Endodermal cell (in vitro differentiated cells): ENCODE measurements at regions not wholly inside any gene's neighbourhood (a gene's known extent, or its start where the extent isn't known, plus 50 kb on each side); places are given as distances from the start of the nearest gene placed in this dataset.

Source experiments
- DNase-seq: peaks from one replicate; pipeline ENCODE4 v3.0.0-alpha.2; 2017
- H3K27ac ChIP-seq: 2 replicates; pipeline ENCODE4 v1.5.1; 2013; ENCODE audit warnings: mild to moderate bottlenecking, low read depth, low read length, moderate library complexity
- H3K27me3 ChIP-seq: 2 replicates; pipeline ENCODE4 v1.6.1; 2013; ENCODE audit warnings: mild to moderate bottlenecking, low read length, moderate library complexity; ENCODE audit not compliant: insufficient read depth, control insufficient read depth, poor library complexity, severe bottlenecking
- H3K36me3 ChIP-seq: 2 replicates; pipeline ENCODE4 v1.7.0; 2013; ENCODE audit warnings: mild to moderate bottlenecking, low read length, moderate library complexity; ENCODE audit not compliant: control insufficient read depth, insufficient read depth
- H3K4me1 ChIP-seq: one replicate; pipeline ENCODE4 v1.7.0; 2013; ENCODE audit warnings: low read length; ENCODE audit not compliant: control insufficient read depth, insufficient read depth
- H3K4me3 ChIP-seq: 2 replicates; pipeline ENCODE4 v1.5.1; 2013; ENCODE audit warnings: mild to moderate bottlenecking, low read length, moderate library complexity
- H3K9ac ChIP-seq: 2 replicates; pipeline ENCODE4 v1.6.1; 2013; ENCODE audit warnings: mild to moderate bottlenecking, low read length, moderate library complexity; ENCODE audit not compliant: poor library complexity, severe bottlenecking; ENCODE audit errors: extremely low read depth
- H3K9me3 ChIP-seq: 2 replicates; pipeline ENCODE4 v1.6.1; 2013; ENCODE audit warnings: mild to moderate bottlenecking, low read length, moderate library complexity; ENCODE audit not compliant: control insufficient read depth
- H3K27ac Mint-ChIP-seq: 2 replicates; pipeline ENCODE4 v1.8.0; 2020; ENCODE audit warnings: mixed read lengths
- H3K27me3 Mint-ChIP-seq: 2 replicates; pipeline ENCODE4 v1.8.0; 2021; ENCODE audit warnings: mild to moderate bottlenecking, mixed read lengths; ENCODE audit not compliant: insufficient read depth
- H3K36me3 Mint-ChIP-seq: 2 replicates; pipeline ENCODE4 v1.8.0; 2020; ENCODE audit warnings: low read depth, mixed read lengths
- H3K4me1 Mint-ChIP-seq: 2 replicates; pipeline ENCODE4 v1.8.0; 2020; ENCODE audit warnings: mixed read lengths
- H3K4me3 Mint-ChIP-seq: 2 replicates; pipeline ENCODE4 v1.8.0; 2020; ENCODE audit warnings: mild to moderate bottlenecking, moderate library complexity, mixed read lengths
- H3K9me3 Mint-ChIP-seq: 2 replicates; pipeline ENCODE4 v1.8.0; 2020; ENCODE audit warnings: mild to moderate bottlenecking, mixed read lengths
- CTCF ChIP-seq: fragments of 200-600 bp; sonication (generic); conservative IDR thresholded peaks from 2 replicates; pipeline ENCODE4 v1.5.0; 2021; ENCODE audit warnings: antibody characterized with exemption, mild to moderate bottlenecking
- WGBS, 2 experiments: methylation state at CpG; one replicate each; pipeline versions ENCODE4 v1.1.5 to v1.1.7; 2013; ENCODE audit warnings: missing lambda C conversion rate in 2 of 2, mixed read lengths in 1 of 2; ENCODE audit not compliant: insufficient coverage in 1 of 2, insufficient read length in 1 of 2; 5-methylcytosine and 5-hydroxymethylcytosine counted together

GRCh38 chr4:178233906-178234305 lies 791.7 kb upstream of the AGA start:
- peaks cover 20% of the 10 kb centered on the region for H3K9me3 ChIP-seq
- Mint-ChIP-seq H3K9me3 (peaks cover 62% of the 10 kb centered on the region), H3K27ac (no peak overlapping the region), H3K4me1 (no peaks in the 10 kb centered on the region), H3K27me3 (no peaks in the 10 kb centered on the region), H3K36me3 (peaks cover 4% of the 10 kb centered on the region), H3K4me3 (no peak overlapping the region)
- no peak for DNase-seq
- no peak overlapping the region for H3K9ac ChIP-seq
- TF ChIP-seq CTCF: no peak
- H3K36me3 ChIP-seq: no peaks in the 10 kb centered on the region
- no peak overlapping the region for H3K4me3 ChIP-seq
- H3K4me1 ChIP-seq: no peaks in the 10 kb centered on the region
- no peak overlapping the region for H3K27ac ChIP-seq
- no peaks in the 10 kb centered on the region for H3K27me3 ChIP-seq

- H3K4me1 Mint-ChIP-seq: no peaks in the 10 kb centered on the region
- H3K9me3 Mint-ChIP-seq: peaks cover 17% of the 10 kb centered on the region
- Histone ChIP-seq H3K4me1 (no peaks in the 10 kb centered on the region), H3K4me3 (no peak overlapping the region), H3K27me3 (no peaks in the 10 kb centered on the region), H3K27ac (no peak overlapping the region), H3K36me3 (no peaks in the 10 kb centered on the region), H3K9me3 (no peaks in the 10 kb centered on the region), H3K9ac (no peak overlapping the region)
- no peak for DNase-seq
- no peaks in the 10 kb centered on the region for H3K36me3 Mint-ChIP-seq
- H3K27ac Mint-ChIP-seq: no peak overlapping the region
- H3K27me3 Mint-ChIP-seq: no peaks in the 10 kb centered on the region
- WGBS, 2 experiments: 89 to 95% methylated on average over 3 to 9 of the region's 9 CpGs
- H3K4me3 Mint-ChIP-seq: no peak overlapping the region
- no peak for TF ChIP-seq CTCF
Observed at GRCh38 chr4:178240891-178241290, 798.7 kb upstream of the AGA start.

GRCh38 chr4:178241601-178242118 lies 799.4 kb upstream of the AGA start:
- Mint-ChIP-seq H3K36me3 (no peaks in the 10 kb centered on the region), H3K9me3 (peaks cover 10% of the 10 kb centered on the region), H3K27ac (no peak overlapping the region), H3K4me3 (no peak overlapping the region), H3K27me3 (no peaks in the 10 kb centered on the region), H3K4me1 (no peaks in the 10 kb centered on the region)
- H3K4me3 ChIP-seq: no peak overlapping the region
- H3K9ac ChIP-seq: no peak overlapping the region
- no peak overlapping the region for H3K27ac ChIP-seq
- TF ChIP-seq CTCF: no peak
- H3K4me1 ChIP-seq: no peaks in the 10 kb centered on the region
- no peaks in the 10 kb centered on the region for H3K9me3 ChIP-seq
- no peaks in the 10 kb centered on the region for H3K27me3 ChIP-seq
- no peak for DNase-seq
- 92 to 100% methylated on average over 1 to 3 of the region's 3 CpGs for WGBS, 2 experiments
- no peaks in the 10 kb centered on the region for H3K36me3 ChIP-seq
